Osteoblast (primary cell): ENCODE measurements at regions not wholly inside any gene's neighbourhood (a gene's known extent, or its start where the extent isn't known, plus 50 kb on each side); places are given as distances from the start of the nearest gene placed in this dataset.

ENCODE experiments used
- DNase-seq: peaks from one replicate; pipeline ENCODE4 v3.0.0; 2011; ENCODE audit warnings: low spot score, mixed read lengths; ENCODE audit not compliant: insufficient read length; ENCODE audit errors: missing footprints
- H2AFZ ChIP-seq: 2 replicates; pipeline ENCODE4 v1.6.0; 2011; ENCODE audit warnings: mild to moderate bottlenecking, low read length
- H3K27ac ChIP-seq: 2 replicates; pipeline ENCODE4 v1.5.1; 2011; ENCODE audit warnings: mild to moderate bottlenecking, low read depth, low read length, moderate library complexity
- H3K27me3 ChIP-seq: 2 replicates; pipeline ENCODE4 v1.6.0; 2012; ENCODE audit warnings: mild to moderate bottlenecking, control low read depth, inconsistent platforms, low read length, moderate library complexity; ENCODE audit not compliant: insufficient read depth
- H3K36me3 ChIP-seq: 2 replicates; pipeline ENCODE4 v1.5.1; 2011; ENCODE audit warnings: mild to moderate bottlenecking, low read length, control low read depth, moderate library complexity; ENCODE audit not compliant: insufficient read depth
- H3K4me1 ChIP-seq: 2 replicates; pipeline ENCODE4 v1.5.1; 2011; ENCODE audit warnings: mild to moderate bottlenecking, low read length, control low read depth, moderate library complexity; ENCODE audit not compliant: insufficient read depth
- H3K4me2 ChIP-seq: 2 replicates; pipeline ENCODE4 v1.6.0; 2011; ENCODE audit warnings: mild to moderate bottlenecking, low read length; ENCODE audit not compliant: insufficient read depth
- H3K4me3 ChIP-seq: fragments of 200-600 bp; sonication (generic); 3 replicates; pipeline ENCODE4 v1.5.1; 2012; ENCODE audit warnings: mild to moderate bottlenecking, low read length, inconsistent platforms; ENCODE audit not compliant: insufficient read depth
- H3K79me2 ChIP-seq: 2 replicates; pipeline ENCODE4 v1.6.0; 2012; ENCODE audit warnings: mild to moderate bottlenecking, low read length, control low read depth, inconsistent platforms; ENCODE audit not compliant: insufficient read depth
- H3K9me3 ChIP-seq: 2 replicates; pipeline ENCODE4 v1.5.1; 2011; ENCODE audit warnings: low read depth, low read length, control low read depth
- H4K20me1 ChIP-seq: 2 replicates; pipeline ENCODE4 v1.6.0; 2012; ENCODE audit warnings: mild to moderate bottlenecking, low read length, control low read depth; ENCODE audit not compliant: insufficient read depth
- CTCF ChIP-seq: IDR thresholded peaks from 2 replicates; pipeline ENCODE4 v1.5.1; 2011; ENCODE audit warnings: mild to moderate bottlenecking, low read depth, low read length, moderate library complexity; ENCODE audit errors: extremely low read depth

GRCh38 chr2:103222969-103223368 lies 461.1 kb downstream of the TMEM182 start:
- H3K27ac ChIP-seq: no peak overlapping the region
- no peaks in the 10 kb centered on the region for H3K79me2 ChIP-seq
- peaks cover 2% of the 10 kb centered on the region for H3K9me3 ChIP-seq
- H3K4me2 ChIP-seq: no peak overlapping the region
- no peaks in the 10 kb centered on the region for H3K36me3 ChIP-seq
- no peaks in the 10 kb centered on the region for H4K20me1 ChIP-seq
- no peak for DNase-seq
- no peaks in the 10 kb centered on the region for H3K4me1 ChIP-seq
- H3K27me3 ChIP-seq: no peaks in the 10 kb centered on the region
- no peak for TF ChIP-seq CTCF
- no peak overlapping the region for H3K4me3 ChIP-seq
- no peak overlapping the region for H2AFZ ChIP-seq

GRCh38 chr2:103230796-103231195 lies 469.0 kb downstream of the TMEM182 start:
- no peaks in the 10 kb centered on the region for H3K9me3 ChIP-seq
- H4K20me1 ChIP-seq: no peaks in the 10 kb centered on the region
- H3K4me3 ChIP-seq: no peak overlapping the region
- H3K27me3 ChIP-seq: no peaks in the 10 kb centered on the region
- no peaks in the 10 kb centered on the region for H3K36me3 ChIP-seq
- no peak overlapping the region for H3K27ac ChIP-seq
- no peak overlapping the region for H2AFZ ChIP-seq
- H3K4me1 ChIP-seq: no peaks in the 10 kb centered on the region
- DNase-seq: no peak
- no peak for TF ChIP-seq CTCF
- H3K79me2 ChIP-seq: no peaks in the 10 kb centered on the region
- H3K4me2 ChIP-seq: no peak overlapping the region

GRCh38 chr2:103232865-103233264 lies 471.0 kb downstream of the TMEM182 start:
- no peaks in the 10 kb centered on the region for H3K27me3 ChIP-seq
- no peaks in the 10 kb centered on the region for H3K9me3 ChIP-seq
- no peaks in the 10 kb centered on the region for H3K4me1 ChIP-seq
- H3K79me2 ChIP-seq: no peaks in the 10 kb centered on the region
- no peak overlapping the region for H3K4me2 ChIP-seq
- no peak overlapping the region for H3K4me3 ChIP-seq
- no peak overlapping the region for H2AFZ ChIP-seq
- TF ChIP-seq CTCF: no peak
- no peaks in the 10 kb centered on the region for H4K20me1 ChIP-seq
- no peaks in the 10 kb centered on the region for H3K36me3 ChIP-seq
- no peak overlapping the region for H3K27ac ChIP-seq
- no peak for DNase-seq

GRCh38 chr2:103233691-103234090 lies 471.9 kb downstream of the TMEM182 start:
- TF ChIP-seq CTCF: no peak
- DNase-seq: no peak

More at GRCh38 chr2:103233691-103234090, 471.9 kb downstream of the TMEM182 start:
- Histone ChIP-seq H3K36me3 (no peaks in the 10 kb centered on the region), H3K79me2 (no peaks in the 10 kb centered on the region), H2AFZ (no peak overlapping the region), H3K4me3 (no peak overlapping the region), H3K4me1 (no peaks in the 10 kb centered on the region), H3K27ac (no peak overlapping the region), H3K4me2 (no peak overlapping the region), H3K9me3 (no peaks in the 10 kb centered on the region), H3K27me3 (no peaks in the 10 kb centered on the region), H4K20me1 (no peaks in the 10 kb centered on the region)
